ENCODE measurements at regions not wholly inside any gene's neighbourhood (a gene's known extent, or its start where the extent isn't known, plus 50 kb on each side); places are given as distances from the start of the nearest gene placed in this dataset.

DNA sequence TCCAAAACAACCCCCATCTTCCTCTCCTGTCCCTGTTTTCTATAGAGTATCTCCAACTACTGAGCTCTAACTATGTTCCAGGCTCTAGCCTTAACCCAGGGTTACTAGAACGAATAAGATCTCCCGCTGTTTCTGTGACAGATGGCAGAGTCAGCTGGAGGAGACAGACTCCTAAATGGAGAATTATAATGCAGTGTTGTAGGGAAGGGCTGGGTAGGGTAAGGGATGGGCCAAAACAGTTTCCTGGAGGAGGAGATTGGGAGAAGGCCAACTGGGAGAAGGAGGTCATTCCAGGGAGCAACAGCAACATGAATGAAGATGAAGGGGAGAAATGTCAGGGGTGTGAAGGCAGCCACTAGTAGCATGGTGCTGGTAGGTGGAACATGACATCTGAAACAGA lies 73.4 kb upstream of the ANO4 start:
- no peak for DNase-seq
- Histone ChIP-seq H3K36me3 (no peaks in the 10 kb centered on the region), H3K27ac (no peak overlapping the region), H3K9me3 (no peaks in the 10 kb centered on the region), H3K27me3 (peaks cover 0 to 5% of the 10 kb centered on the region in 2 donors), H3K4me1 (peaks cover 0 to 11% (median 0%) of the 10 kb centered on the region in 4 donors), H3K4me3 (no peak overlapping the region)
- TF ChIP-seq, protein P1, sequence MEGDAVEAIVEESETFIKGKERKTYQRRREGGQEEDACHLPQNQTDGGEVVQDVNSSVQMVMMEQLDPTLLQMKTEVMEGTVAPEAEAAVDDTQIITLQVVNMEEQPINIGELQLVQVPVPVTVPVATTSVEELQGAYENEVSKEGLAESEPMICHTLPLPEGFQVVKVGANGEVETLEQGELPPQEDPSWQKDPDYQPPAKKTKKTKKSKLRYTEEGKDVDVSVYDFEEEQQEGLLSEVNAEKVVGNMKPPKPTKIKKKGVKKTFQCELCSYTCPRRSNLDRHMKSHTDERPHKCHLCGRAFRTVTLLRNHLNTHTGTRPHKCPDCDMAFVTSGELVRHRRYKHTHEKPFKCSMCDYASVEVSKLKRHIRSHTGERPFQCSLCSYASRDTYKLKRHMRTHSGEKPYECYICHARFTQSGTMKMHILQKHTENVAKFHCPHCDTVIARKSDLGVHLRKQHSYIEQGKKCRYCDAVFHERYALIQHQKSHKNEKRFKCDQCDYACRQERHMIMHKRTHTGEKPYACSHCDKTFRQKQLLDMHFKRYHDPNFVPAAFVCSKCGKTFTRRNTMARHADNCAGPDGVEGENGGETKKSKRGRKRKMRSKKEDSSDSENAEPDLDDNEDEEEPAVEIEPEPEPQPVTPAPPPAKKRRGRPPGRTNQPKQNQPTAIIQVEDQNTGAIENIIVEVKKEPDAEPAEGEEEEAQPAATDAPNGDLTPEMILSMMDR (IDR thresholded peaks at IDR 0.05): no peak
- TF ChIP-seq POLR2A (IDR thresholded peaks at IDR 0.05): no peak

DNA sequence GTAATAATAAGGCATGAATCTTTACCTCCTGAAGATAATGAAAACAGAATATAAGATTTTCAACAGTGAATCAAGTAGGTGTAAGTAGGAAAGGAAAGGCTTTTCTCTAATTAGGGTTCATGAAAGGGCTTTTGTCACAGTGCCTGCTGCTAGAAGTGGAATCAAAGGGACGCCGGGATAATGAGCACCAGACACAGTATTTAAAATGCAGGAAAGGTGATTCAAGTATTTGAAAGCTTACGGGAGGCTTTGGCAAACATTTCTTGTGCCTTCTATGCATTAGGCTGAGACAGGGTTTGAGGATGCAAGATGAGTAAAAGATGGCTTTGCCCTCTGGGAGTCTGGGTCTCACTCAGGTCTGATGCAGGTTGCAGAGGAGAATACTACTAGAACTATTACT lies 70.5 kb upstream of the ANO4 start:
- no peak for TF ChIP-seq POLR2A (IDR thresholded peaks at IDR 0.05)
- TF ChIP-seq, protein P1 (IDR thresholded peaks at IDR 0.05): no peak
- no peak for DNase-seq

DNA sequence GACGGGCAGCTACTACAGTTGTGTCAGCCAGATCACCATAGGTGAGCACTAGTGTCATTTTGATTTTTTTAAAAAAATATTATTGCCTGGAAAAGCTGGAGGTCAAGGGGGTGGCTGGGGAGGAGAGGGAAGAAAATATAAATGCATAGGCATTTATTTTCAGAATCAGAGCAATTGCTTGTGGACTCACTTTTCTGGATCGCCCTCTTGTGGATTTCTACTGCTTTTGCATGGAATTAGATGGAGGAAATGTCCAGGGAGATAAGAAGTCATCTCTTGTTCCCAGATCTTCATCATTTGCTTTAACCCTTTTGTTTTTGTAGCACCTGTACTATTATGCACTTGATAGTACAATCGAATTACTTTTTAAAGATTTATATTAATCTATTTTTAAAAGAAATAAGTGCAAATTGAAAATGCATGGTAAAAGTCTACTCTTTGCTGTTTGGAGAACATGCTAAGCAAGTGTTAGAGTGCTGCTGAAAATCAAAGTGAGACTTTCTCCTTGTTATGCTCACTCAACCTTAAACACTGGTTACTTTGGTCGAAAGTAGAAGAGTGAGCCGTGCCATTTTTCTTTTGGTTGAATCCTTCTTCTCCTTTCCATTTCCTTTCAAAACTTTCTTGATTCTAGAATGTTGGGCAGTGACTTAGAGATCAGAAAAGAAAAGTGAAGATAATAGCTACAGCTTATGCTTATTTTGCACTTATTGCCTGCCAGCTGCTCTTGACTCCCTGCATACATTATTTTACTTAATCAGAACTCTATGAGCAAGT lies 60.6 kb upstream of the ANO4 start:
- H3K4me3 ChIP-seq: no peak overlapping the region
- H3K27me3 ChIP-seq: no peaks in the 10 kb centered on the region
- no peak for DNase-seq
- H3K27ac ChIP-seq: no peak overlapping the region
- TF ChIP-seq, protein P1 (IDR thresholded peaks at IDR 0.05): peak in 5 of 6 experiments; percentile 9 to 66 (median 58)
- no peak for TF ChIP-seq POLR2A (IDR thresholded peaks at IDR 0.05)
- no peaks in the 10 kb centered on the region for H3K36me3 ChIP-seq
- H3K9me3 ChIP-seq: no peaks in the 10 kb centered on the region
- no peaks in the 10 kb centered on the region for H3K4me1 ChIP-seq

More for the DNA sequence above, 70.5 kb upstream of the ANO4 start:
- Histone ChIP-seq H3K27me3 (no peaks in the 10 kb centered on the region), H3K27ac (no peak overlapping the region), H3K9me3 (no peaks in the 10 kb centered on the region), H3K4me1 (no peaks in the 10 kb centered on the region), H3K4me3 (no peak overlapping the region), H3K36me3 (no peaks in the 10 kb centered on the region)

GRCh38 chr12:100737168-100737567 lies 57.4 kb upstream of the ANO4 start:
- no peaks in the 10 kb centered on the region for H3K9me3 ChIP-seq
- H3K27me3 ChIP-seq: no peaks in the 10 kb centered on the region
- TF ChIP-seq, protein P1 (IDR thresholded peaks at IDR 0.05): no peak
- TF ChIP-seq POLR2A (IDR thresholded peaks at IDR 0.05): no peak
- no peaks in the 10 kb centered on the region for H3K36me3 ChIP-seq
- no peak overlapping the region for H3K27ac ChIP-seq
- no peak for DNase-seq
- H3K4me1 ChIP-seq: no peaks in the 10 kb centered on the region
- H3K4me3 ChIP-seq: no peak overlapping the region

DNA sequence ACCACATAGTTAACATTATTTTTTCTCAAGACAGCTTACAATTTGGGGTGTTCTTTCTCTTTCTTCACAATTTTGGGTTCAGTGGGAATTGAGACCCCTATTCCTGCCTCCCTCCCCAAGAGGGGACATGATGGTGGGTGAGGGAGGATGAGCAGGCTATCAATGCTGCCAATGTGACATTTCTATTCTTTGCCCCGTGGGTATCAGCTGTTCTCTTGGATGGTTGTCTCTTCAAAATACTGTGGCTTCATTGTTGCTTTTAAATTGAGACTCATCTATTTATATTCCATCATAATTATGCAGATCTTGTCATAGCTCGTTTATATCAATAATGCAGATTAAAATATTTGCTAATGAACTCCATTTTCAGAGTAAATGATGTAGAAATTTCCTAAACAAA lies 56.5 kb upstream of the ANO4 start:
- Histone ChIP-seq H3K36me3 (no peaks in the 10 kb centered on the region), H3K27ac (no peak overlapping the region), H3K4me1 (no peaks in the 10 kb centered on the region), H3K27me3 (no peaks in the 10 kb centered on the region), H3K9me3 (no peaks in the 10 kb centered on the region), H3K4me3 (no peak overlapping the region)
- no peak for TF ChIP-seq POLR2A (IDR thresholded peaks at IDR 0.05)
- TF ChIP-seq, protein P1 (IDR thresholded peaks at IDR 0.05): no peak
- DNase-seq: no peak
